CD14-positive monocyte (primary cell): ENCODE measurements at regions not wholly inside any gene's neighbourhood (a gene's known extent, or its start where the extent isn't known, plus 50 kb on each side); places are given as distances from the start of the nearest gene placed in this dataset.

ENCODE experiments used
- DNase-seq, 3 donors: peaks; one replicate each; pipeline ENCODE4 v3.0.0-alpha.2; 2011 to 2022
- H2AFZ ChIP-seq: 2 replicates; pipeline ENCODE4 v1.6.0; 2012; ENCODE audit warnings: mild to moderate bottlenecking, low read depth, low read length, inconsistent platforms; ENCODE audit not compliant: insufficient read depth, poor library complexity, severe bottlenecking
- H3K27ac ChIP-seq, 2 donors: 1 replicate in 1 of 2; 2 replicates in 1 of 2; pipeline ENCODE4 v1.5.1; 2012 to 2013; ENCODE audit warnings: low read length in 2 of 2, control low read depth in 1 of 2, inconsistent platforms in 1 of 2, low read depth in 1 of 2, mild to moderate bottlenecking in 1 of 2
- H3K27me3 ChIP-seq, 2 donors: one replicate each; pipeline versions ENCODE4 v1.6.0 to v1.6.1; 2011 to 2013; ENCODE audit warnings: low read length in 2 of 2; ENCODE audit not compliant: control insufficient read depth in 2 of 2, insufficient read depth in 2 of 2
- H3K36me3 ChIP-seq, 2 donors: replicated peaks in 1 of 2; 1 replicate in 1 of 2; 2 replicates in 1 of 2; pipeline versions ENCODE4 v1.5.1 to v1.6.1; 2012 to 2013; ENCODE audit warnings: low read length in 2 of 2, control low read depth in 1 of 2, inconsistent platforms in 1 of 2, mild to moderate bottlenecking in 1 of 2; ENCODE audit not compliant: insufficient read depth in 2 of 2, control insufficient read depth in 1 of 2
- H3K4me1 ChIP-seq, 2 donors: 1 replicate in 1 of 2; 2 replicates in 1 of 2; pipeline versions ENCODE4 v1.5.1 to v1.6.1; 2012 to 2013; ENCODE audit warnings: low read length in 2 of 2, control low read depth in 1 of 2, inconsistent platforms in 1 of 2, mild to moderate bottlenecking in 1 of 2, moderate library complexity in 1 of 2; ENCODE audit not compliant: insufficient read depth in 2 of 2, control insufficient read depth in 1 of 2
- H3K4me2 ChIP-seq: replicated peaks from 2 replicates; pipeline ENCODE3; 2012; ENCODE audit warnings: low read length, moderate library complexity, mild to moderate bottlenecking; ENCODE audit not compliant: poor library complexity, severe bottlenecking; ENCODE audit errors: extremely low read depth
- H3K4me3 ChIP-seq, 3 experiments: fragments of 200-600 bp in 1 of 3; sonication (generic) in 1 of 3; replicated peaks in 1 of 3; 1 replicate in 2 of 3; 2 replicates in 1 of 3; pipeline ENCODE4 v1.5.1; 2011 to 2013; ENCODE audit warnings: low read length in 3 of 3, mild to moderate bottlenecking in 3 of 3, control low read depth in 2 of 3, low read depth in 2 of 3, inconsistent platforms in 1 of 3, moderate library complexity in 1 of 3
- H3K79me2 ChIP-seq: 2 replicates; pipeline ENCODE4 v1.6.0; 2012; ENCODE audit warnings: mild to moderate bottlenecking, control low read depth, inconsistent platforms, low read length, moderate library complexity; ENCODE audit not compliant: insufficient read depth
- H3K9ac ChIP-seq: 2 replicates; pipeline ENCODE4 v1.6.0; 2017; ENCODE audit warnings: low read length, mild to moderate bottlenecking; ENCODE audit not compliant: insufficient read depth, poor library complexity, severe bottlenecking
- H3K9me3 ChIP-seq, 2 donors: replicated peaks in 1 of 2; 1 replicate in 1 of 2; 2 replicates in 1 of 2; pipeline versions ENCODE4 v1.5.1 to v1.6.1; 2012 to 2013; ENCODE audit warnings: low read length in 2 of 2, control low read depth in 1 of 2; ENCODE audit not compliant: control insufficient read depth in 1 of 2, insufficient read depth in 1 of 2
- H4K20me1 ChIP-seq: 2 replicates; pipeline ENCODE4 v1.6.0; 2012; ENCODE audit warnings: mild to moderate bottlenecking, low read length, control low read depth, moderate library complexity; ENCODE audit not compliant: insufficient read depth
- H3K27ac Mint-ChIP-seq, 7 donors: one replicate each; pipeline ENCODE4 v1.8.0; 2020; ENCODE audit warnings: mild to moderate bottlenecking in 7 of 7, mixed read lengths in 7 of 7, moderate library complexity in 6 of 7, inconsistent platforms in 2 of 7
- H3K27me3 Mint-ChIP-seq, 3 donors: one replicate each; pipeline ENCODE4 v1.8.0; 2021 to 2022; ENCODE audit warnings: low read depth in 3 of 3, mild to moderate bottlenecking in 3 of 3, mixed read lengths in 3 of 3, moderate library complexity in 3 of 3, inconsistent platforms in 1 of 3
- H3K36me3 Mint-ChIP-seq, 2 donors: one replicate each; pipeline ENCODE4 v1.8.0; 2020; ENCODE audit warnings: mixed read lengths in 2 of 2, inconsistent platforms in 1 of 2, mild to moderate bottlenecking in 1 of 2
- H3K4me1 Mint-ChIP-seq: one replicate; pipeline ENCODE4 v1.8.0; 2020; ENCODE audit warnings: mild to moderate bottlenecking, mixed read lengths
- H3K4me3 Mint-ChIP-seq, 2 donors: one replicate each; pipeline ENCODE4 v1.8.0; 2020; ENCODE audit warnings: mild to moderate bottlenecking in 2 of 2, mixed read lengths in 2 of 2, moderate library complexity in 1 of 2
- H3K9me3 Mint-ChIP-seq, 7 donors: one replicate each; pipeline ENCODE4 v1.8.0; 2020 to 2022; ENCODE audit warnings: mixed read lengths in 7 of 7, mild to moderate bottlenecking in 6 of 7, moderate library complexity in 6 of 7, inconsistent platforms in 2 of 7
- CTCF ChIP-seq: fragments of 200-600 bp; IDR thresholded peaks from one replicate; pipeline ENCODE4 v1.8.0; 2022; ENCODE audit warnings: antibody characterized with exemption, mild to moderate bottlenecking
- WGBS: methylation state at CpG from one replicate; pipeline ENCODE4 v1.1.5; 2013; ENCODE audit warnings: missing lambda C conversion rate; ENCODE audit not compliant: insufficient coverage; 5-methylcytosine and 5-hydroxymethylcytosine counted together
- intact Hi-C, 2 donors: fragments of 100-400 bp; cut with micrococcal nuclease; formaldehyde crosslinking; loops; one replicate each; pipeline versions ENCODE4 v1.15.0 to v1.15.1; 2023

GRCh38 chr11:70493089-70493474, 94.8 kb downstream of the CTTN start:
- no peak overlapping the region for H3K4me3 Mint-ChIP-seq
- Histone ChIP-seq H3K36me3 (no peaks in the 10 kb centered on the region), H3K4me1 (peaks cover 0 to 4% of the 10 kb centered on the region in 2 donors), H3K4me3 (no peak overlapping the region), H3K4me2 (no peak overlapping the region), H2AFZ (no peak overlapping the region), H3K27me3 (no peaks in the 10 kb centered on the region), H3K27ac (no peak overlapping the region), H4K20me1 (no peaks in the 10 kb centered on the region), H3K9ac (no peak overlapping the region), H3K79me2 (no peaks in the 10 kb centered on the region), H3K9me3 (peaks cover 14 to 25% of the 10 kb centered on the region in 2 donors)
- peaks cover 8% of the 10 kb centered on the region for H3K4me1 Mint-ChIP-seq
- peaks cover 13 to 23% (median 19%) of the 10 kb centered on the region in 7 donors for H3K9me3 Mint-ChIP-seq
- peaks cover 0 to 3% (median 3%) of the 10 kb centered on the region in 3 donors for H3K27me3 Mint-ChIP-seq
- no peak for DNase-seq
- H3K27ac Mint-ChIP-seq = no peak overlapping the region
- TF ChIP-seq CTCF = no peak
- no peaks in the 10 kb centered on the region for H3K36me3 Mint-ChIP-seq
- intact Hi-C loops = no loop called here
- no CpG with 5 or more reads among the region's 3 CpGs for WGBS

GRCh38 chr11:70493891-70494290, 95.6 kb downstream of the CTTN start:
- H3K4me3 Mint-ChIP-seq = no peak overlapping the region
- no peak overlapping the region for H3K27ac Mint-ChIP-seq
- peaks cover 0 to 4% of the 10 kb centered on the region in 2 donors for H3K4me1 ChIP-seq
- peaks cover 0 to 3% (median 2%) of the 10 kb centered on the region in 3 donors for H3K27me3 Mint-ChIP-seq
- no peak for DNase-seq
- H3K9me3 ChIP-seq = peaks cover 14 to 25% of the 10 kb centered on the region in 2 donors
- intact Hi-C loops = no loop called here
- H3K9ac ChIP-seq = no peak overlapping the region
- H4K20me1 ChIP-seq = no peaks in the 10 kb centered on the region
- H3K4me3 ChIP-seq = no peak overlapping the region
- no peaks in the 10 kb centered on the region for H3K36me3 ChIP-seq
- no peak overlapping the region for H3K27ac ChIP-seq
- H3K27me3 ChIP-seq = no peaks in the 10 kb centered on the region
- 81% methylated on average over 6 of the region's 8 CpGs for WGBS
- peaks cover 13 to 23% (median 18%) of the 10 kb centered on the region in 7 donors for H3K9me3 Mint-ChIP-seq
- no peaks in the 10 kb centered on the region for H3K36me3 Mint-ChIP-seq
- H2AFZ ChIP-seq = no peak overlapping the region
- no peak for TF ChIP-seq CTCF
- peaks cover 8% of the 10 kb centered on the region for H3K4me1 Mint-ChIP-seq
- no peak overlapping the region for H3K4me2 ChIP-seq
- H3K79me2 ChIP-seq = no peaks in the 10 kb centered on the region
